Fibroblast of the aortic adventitia (primary cell): ENCODE measurements at regions not wholly inside any gene's neighbourhood (a gene's known extent, or its start where the extent isn't known, plus 50 kb on each side); places are given as distances from the start of the nearest gene placed in this dataset.
"Not testable (repeated sequence)": the region's sequence is repeated elsewhere in the genome, so short reads cannot be mapped to it uniquely, and the experiment has no call there.

Experiments
- DNase-seq: peaks from one replicate; pipeline ENCODE4 v3.0.0-alpha.2; 2010; ENCODE audit warnings: low read depth
- H3K4me3 ChIP-seq: 2 replicates; pipeline ENCODE4 v1.5.1; 2011; ENCODE audit warnings: low read depth, mild to moderate bottlenecking, control low read depth, low read length, moderate library complexity
- TF ChIP-seq, protein P1 (sequence below): IDR thresholded peaks from 2 replicates; pipeline ENCODE4 v1.5.1; 2011; ENCODE audit warnings: mild to moderate bottlenecking, low read length, control low read depth, inconsistent platforms; ENCODE audit not compliant: insufficient read depth

DNA sequence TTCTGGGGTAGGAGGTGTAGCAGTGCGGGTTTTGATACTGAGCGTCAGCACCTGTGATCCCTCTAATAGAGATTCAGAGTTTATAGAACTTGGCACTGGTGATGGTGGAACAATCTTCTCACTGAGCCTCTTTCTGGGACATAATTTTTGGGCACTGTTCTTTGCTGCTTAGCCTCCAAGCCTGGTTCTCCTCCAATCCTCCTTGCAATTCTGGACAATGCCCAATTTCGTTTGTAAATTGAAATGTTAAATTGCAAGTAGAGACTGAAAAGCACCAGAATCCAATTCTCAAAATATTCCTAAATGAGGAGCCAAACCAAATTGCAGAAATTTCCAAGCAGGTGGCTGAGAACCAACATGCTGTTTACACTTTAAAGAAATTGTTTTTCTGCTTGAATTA lies 149.8 kb upstream of the ABI3BP start:
- TF ChIP-seq, protein P1, sequence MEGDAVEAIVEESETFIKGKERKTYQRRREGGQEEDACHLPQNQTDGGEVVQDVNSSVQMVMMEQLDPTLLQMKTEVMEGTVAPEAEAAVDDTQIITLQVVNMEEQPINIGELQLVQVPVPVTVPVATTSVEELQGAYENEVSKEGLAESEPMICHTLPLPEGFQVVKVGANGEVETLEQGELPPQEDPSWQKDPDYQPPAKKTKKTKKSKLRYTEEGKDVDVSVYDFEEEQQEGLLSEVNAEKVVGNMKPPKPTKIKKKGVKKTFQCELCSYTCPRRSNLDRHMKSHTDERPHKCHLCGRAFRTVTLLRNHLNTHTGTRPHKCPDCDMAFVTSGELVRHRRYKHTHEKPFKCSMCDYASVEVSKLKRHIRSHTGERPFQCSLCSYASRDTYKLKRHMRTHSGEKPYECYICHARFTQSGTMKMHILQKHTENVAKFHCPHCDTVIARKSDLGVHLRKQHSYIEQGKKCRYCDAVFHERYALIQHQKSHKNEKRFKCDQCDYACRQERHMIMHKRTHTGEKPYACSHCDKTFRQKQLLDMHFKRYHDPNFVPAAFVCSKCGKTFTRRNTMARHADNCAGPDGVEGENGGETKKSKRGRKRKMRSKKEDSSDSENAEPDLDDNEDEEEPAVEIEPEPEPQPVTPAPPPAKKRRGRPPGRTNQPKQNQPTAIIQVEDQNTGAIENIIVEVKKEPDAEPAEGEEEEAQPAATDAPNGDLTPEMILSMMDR: no peak
- DNase-seq: no peak
- no peak overlapping the region for H3K4me3 ChIP-seq

- TF ChIP-seq, protein P1: no peak
- no peak for DNase-seq
- H3K4me3 ChIP-seq: no peak overlapping the region
Measured at GRCh38 chr3:101142160-101142559, 148.9 kb upstream of the ABI3BP start.

DNA sequence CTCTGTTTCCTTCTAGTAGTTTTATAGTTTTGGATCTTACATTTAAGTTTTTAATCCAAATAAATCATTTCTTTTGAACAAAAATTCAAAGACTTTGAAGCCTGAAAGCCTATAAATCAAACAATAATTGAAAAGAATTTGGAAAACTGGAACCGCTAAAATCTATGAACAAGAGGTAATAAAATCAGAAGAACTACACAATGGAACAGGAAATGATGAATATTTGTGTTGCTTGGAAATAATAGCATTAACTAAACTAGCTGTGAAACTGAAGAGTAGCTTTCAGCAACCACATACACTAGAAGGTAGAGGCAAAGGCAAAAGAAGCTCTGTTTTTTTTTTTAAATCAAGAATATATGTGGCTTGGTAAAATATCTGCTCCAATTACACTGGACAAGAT lies 147.9 kb upstream of the ABI3BP start:
- no peak overlapping the region for H3K4me3 ChIP-seq
- TF ChIP-seq, protein P1: no peak
- peak; percentile 9 for DNase-seq

GRCh38 chr3:101138817-101139216 lies 145.6 kb upstream of the ABI3BP start:
- TF ChIP-seq, protein P1: no peak
- no peak overlapping the region for H3K4me3 ChIP-seq
- no peak for DNase-seq

GRCh38 chr3:101134331-101134730 lies 141.1 kb upstream of the ABI3BP start:
- no peak for DNase-seq
- TF ChIP-seq, protein P1: no peak
- no peak overlapping the region for H3K4me3 ChIP-seq

DNA sequence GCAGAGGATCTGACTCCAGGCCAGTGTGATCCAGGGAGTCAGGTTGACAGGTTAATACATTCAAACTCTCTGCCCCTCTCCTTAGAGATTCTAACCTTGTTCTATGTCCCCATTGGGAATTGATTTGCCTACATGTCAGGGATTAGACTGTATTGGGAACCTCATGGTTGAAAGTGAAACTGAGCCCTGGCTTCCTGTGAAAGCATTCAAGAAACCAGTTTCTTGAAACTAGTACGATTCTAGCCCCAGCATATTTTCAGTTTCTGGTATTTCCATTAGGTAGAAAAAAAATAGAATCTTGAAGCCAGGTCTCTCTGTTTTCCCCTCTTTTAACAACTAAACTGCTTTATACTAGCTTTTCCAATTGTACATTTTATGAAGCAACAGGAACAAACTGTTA lies 140.4 kb upstream of the ABI3BP start:
- peak; percentile 10 for DNase-seq
- H3K4me3 ChIP-seq: no peak overlapping the region
- TF ChIP-seq, protein P1: no peak

GRCh38 chr3:101133197-101133596 lies 140.0 kb upstream of the ABI3BP start:
- DNase-seq, H3K4me3 ChIP-seq: not testable (repeated sequence)

DNA sequence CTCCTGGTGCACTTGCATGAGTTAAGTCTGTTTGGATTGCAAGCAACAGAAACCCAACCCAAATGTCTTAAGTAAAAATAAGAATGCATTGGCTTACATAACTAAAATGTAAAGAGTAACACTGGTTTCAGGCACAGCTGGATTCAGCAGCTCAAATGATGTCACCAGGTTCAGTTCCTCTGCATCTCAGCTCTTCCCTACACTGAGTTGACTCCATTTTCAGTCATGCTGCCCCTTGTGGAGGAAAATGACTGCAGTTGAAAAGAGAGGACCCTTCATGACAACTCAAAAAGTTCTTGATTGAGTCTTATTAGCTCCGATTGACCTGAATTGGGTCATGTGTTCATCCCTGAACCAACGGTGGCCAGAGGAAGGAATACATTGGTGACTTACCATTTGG lies 138.5 kb upstream of the ABI3BP start:
- DNase-seq: no peak
- H3K4me3 ChIP-seq: no peak overlapping the region
- TF ChIP-seq, protein P1: no peak
